GM18951 (cell line): ENCODE measurements at regions not wholly inside any gene's neighbourhood (a gene's known extent, or its start where the extent isn't known, plus 50 kb on each side); places are given as distances from the start of the nearest gene placed in this dataset.

Experiments used
- POLR2A ChIP-seq: IDR thresholded peaks from 4 replicates; pipeline ENCODE4 v1.6.1; 2011; ENCODE audit warnings: mild to moderate bottlenecking; ENCODE audit not compliant: insufficient read length, insufficient read depth; ENCODE audit errors: extremely low read depth
- in situ Hi-C: fragments of 300-500 bp; cut with MboI; formaldehyde crosslinking; loops from one replicate; pipeline ENCODE4 v1.12.0; 2022; ENCODE audit warnings: low sequenced_read_pairs, mixed read lengths, inconsistent platforms; ENCODE audit not compliant: unreplicated experiment

DNA sequence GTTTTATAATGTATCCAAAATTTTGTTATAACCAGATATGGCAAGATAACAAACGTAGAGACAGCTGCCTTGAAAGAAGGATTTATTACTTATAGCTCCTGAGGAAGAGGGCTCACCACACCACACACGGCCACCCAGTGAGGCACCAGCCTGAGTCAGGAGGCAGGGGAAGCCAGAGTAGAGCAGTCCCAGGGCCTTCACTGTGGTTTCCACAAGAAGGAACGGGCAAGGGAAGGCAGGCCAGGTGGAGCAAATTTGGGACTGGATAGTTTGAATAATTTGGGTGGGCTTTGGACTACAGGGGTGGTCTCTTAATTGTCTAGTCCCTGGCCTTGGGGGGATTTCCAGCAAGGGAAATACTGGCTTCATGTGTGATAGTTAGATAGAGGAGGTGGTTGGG, 72.5 kb downstream of the RRAGC start:
- in situ Hi-C loops = no loop called here
- TF ChIP-seq POLR2A = no peak

DNA sequence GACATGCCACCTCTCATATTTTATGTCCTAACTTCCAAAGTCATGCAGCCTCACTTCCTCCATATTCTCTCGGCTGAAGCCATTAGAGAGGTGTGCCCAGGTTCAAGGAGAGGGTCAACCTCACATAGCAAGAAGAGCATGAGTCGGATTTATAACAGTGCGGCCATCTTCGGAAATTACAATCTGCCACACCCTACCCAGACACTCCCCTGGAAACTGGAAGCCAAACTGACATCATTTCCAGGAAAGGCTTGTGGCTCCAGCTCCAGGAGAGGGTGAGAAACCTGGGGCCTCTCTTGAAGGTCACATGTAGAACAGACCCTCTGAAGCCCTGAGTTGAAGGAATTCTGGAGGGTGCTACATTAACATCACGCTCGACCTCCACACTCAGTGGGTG, 73.5 kb downstream of the RRAGC start:
- no peak for TF ChIP-seq POLR2A
- in situ Hi-C loops = no loop called here

DNA sequence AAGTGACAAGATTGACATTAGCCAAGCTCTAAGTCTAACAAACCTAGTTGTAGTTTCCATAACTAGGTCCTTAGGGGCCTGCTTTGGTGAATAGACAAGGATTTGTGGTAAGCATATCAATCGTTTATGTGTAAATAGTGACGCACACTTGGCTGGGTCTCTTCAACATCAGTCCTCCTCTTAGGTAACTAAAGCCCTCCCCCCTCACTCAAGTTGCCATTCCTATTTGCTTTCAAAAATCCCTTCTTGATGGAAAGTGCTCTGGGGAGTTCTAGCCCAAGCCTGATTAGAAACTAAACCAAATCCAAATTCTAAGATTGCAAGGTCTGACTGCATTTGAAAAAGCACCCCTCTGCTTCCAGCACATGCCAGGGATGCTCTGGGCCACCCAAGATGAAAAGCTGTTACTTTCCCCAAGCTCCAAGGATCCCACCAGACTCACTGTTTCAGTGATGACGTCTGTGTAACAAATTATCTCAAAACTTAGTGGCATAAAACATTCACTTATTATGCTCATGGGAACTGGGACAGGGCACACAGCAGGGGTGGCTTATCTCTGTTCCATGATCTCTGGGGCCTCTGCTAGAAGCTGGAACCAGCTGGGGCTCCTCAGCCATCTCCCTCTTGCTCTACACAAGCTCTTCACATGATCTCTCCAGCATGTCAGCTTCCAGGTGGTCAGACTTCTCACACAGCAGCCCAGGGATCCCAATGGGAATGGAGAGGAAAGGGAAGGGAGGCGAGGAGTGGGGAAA, 74.1 kb downstream of the RRAGC start:
- in situ Hi-C loops = no loop called here
- TF ChIP-seq POLR2A = no peak

DNA sequence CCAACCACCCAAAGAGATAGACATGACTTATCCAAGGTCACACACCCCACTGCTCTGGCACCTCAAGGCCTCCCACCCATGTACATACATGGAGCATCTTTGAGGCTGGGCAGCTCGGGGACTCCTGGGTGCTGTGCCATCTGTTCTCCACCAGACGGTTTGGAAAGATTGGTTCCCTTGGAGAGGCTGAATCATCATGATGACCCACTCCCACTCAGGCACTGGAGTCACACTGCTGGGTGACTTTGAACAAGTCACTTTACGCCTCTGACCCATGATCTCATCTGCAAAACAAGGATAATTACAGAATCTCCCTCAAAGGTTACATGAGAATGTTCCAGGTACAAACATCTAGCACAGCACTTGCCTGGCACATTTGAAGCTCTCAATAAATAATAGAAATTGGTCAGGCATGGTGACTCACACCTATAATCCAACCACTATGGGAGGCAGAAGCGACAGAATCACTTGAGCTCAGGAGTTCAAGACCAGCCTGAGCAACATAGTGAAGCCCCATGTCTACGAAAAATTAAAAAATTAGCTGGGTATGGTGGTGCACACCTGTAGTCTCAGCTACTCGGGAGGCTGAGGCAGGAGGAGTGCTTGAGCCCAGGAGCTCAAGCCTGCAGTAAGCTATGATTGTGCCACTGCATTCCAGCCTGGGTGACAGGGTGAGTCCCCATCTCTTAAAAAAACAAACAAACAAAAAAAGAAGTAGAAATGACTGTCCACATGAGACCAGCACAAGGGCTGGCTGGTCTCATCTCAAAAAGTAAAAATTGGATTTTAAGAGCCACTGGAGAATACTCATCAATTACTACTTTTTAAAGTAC, 74.9 kb downstream of the RRAGC start:
- in situ Hi-C loops = no loop called here
- no peak for TF ChIP-seq POLR2A

DNA sequence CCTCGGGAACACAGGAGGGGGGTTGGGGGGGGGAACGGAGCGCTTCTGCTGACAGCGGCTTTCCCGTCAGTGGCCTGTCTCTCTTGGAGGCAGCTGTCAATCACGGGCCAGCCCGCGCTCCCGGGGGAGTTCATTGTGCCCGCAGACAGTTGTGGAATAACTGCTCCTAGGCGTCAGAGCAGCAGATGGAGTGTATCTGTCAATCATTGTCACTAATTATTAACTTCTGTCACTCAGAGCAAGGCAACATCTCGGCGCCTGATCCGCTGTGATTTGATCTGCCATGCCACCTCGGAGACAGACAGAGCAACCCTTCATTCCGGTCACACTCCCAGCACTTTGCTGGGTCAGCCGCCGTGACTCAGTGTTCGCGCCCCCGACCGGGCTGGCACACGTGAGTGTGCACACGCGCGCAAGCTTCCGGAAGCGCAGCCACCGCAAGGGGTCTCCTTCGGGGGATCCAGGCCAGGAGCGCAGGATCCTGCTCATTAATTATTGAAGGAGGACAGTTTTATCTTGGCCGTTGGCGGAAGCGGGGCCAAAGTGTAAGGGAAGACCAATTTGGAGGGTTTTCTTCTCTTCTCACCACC, 75.8 kb downstream of the RRAGC start:
- TF ChIP-seq POLR2A = no peak

DNA sequence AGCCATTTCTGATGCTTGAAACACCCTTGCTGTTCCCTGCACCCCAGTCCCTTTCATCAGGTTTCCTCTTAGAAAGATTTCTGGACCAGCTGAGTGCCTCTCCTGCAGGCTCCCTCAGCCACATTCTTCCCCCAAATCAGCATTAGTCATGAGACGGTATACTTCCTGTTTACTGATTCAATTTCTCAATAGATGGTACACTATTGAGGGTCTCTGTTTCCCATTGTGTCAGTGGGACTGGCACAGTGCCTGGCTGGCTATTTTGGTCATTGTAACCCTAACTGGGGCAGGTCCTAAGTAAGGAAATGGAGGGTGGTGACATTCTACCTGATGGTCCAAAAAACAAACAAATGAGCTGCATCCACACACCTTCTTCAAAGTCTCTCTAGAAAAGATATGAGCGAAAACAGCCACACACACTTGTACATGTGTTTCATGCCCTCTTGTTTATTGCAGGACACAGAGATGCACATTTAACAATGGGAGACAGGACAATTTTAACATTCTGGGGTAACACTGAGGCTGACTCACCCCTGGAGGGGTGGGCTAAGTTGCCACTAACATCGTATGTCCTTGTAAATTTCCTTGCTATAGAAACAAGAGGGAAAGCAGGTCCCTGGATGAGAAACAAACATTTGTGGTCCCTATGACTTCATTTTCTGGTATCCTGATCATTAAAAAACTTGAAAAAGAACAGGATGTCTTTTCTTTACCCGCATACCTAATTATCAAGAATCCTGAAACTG, 77.5 kb downstream of the RRAGC start:
- in situ Hi-C loops = no loop called here
- TF ChIP-seq POLR2A = no peak

More for the DNA sequence above, 75.8 kb downstream of the RRAGC start:
- in situ Hi-C loops = no loop called here

DNA sequence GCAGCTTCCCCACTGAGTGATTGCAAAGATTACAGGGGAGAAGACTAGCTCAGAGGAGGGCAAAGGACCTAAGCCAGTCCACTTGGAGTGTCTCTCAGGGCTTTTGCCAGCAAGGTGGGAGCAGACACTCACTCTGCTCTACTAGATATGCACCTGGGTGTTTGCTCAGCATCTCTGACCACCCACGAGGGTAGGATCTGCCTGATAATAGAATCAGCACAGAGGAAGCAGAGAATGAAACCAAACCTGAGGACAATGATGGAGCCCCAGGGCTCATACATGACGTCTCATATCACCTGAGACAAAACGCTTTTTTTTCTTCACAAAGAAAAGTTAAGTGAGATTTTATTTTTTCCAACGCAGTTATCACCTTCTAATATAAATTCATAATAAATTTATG, 79.4 kb downstream of the RRAGC start:
- no peak for TF ChIP-seq POLR2A
- in situ Hi-C loops = no loop called here

DNA sequence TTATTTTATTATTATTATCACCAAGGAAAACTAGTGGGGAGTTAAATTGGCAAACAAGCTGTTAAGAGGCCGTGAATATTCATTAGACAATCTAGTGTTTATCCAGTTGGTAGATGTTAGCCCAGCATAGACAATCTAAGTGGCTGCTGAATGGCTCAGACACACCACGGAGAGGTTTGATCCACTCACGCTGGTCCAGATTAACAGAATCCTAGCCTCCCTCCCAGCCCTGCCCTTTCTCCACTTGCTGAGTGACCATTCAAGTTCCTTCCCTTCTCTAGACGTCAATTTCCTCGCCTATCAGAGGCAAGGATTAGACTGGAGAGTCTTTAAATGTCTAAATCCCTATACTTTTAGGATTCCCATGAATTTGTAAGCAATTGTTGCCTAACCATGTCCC, 80.1 kb downstream of the RRAGC start:
- no peak for TF ChIP-seq POLR2A
- in situ Hi-C loops = no loop called here

DNA sequence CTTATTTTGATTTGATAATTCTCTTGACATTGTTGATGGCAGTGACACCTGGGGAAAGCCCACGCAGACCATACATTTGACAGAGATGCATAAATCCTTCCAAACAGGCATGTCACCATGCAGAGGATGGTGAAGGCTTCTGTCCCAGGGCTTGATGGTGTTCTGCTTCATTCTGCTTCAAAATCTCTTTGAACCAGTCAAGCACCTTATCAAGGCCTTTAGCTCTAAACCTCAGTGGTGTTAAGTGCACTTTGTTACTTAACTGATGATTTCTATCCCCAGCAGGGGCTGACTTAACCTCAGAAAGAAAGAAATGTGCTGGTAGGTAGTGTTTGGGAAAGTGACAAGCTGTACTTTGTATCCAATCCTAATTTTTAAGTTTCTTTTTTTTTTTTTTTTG, 81.1 kb downstream of the RRAGC start:
- TF ChIP-seq POLR2A = no peak
- in situ Hi-C loops = no loop called here

DNA sequence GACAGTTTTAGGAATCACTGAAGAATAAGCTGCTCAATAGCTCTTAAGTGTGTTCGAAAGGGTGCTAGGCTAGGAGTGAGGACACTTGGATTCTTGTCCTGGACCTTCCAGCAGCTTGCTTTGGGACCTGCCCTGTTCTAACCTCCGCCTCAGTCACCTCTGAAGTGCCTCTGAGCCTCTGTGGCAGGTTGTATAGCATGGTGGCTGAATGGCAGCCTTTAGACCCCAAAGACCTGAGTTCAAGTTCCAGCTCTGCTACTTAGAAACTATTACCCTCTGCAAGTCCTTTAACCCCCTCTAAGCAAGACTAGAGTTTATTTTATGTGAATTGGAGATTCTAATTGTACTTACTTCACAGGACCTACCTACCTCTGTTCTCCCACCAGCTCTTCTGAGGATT, 81.5 kb downstream of the RRAGC start:
- no peak for TF ChIP-seq POLR2A
- in situ Hi-C loops = no loop called here

DNA sequence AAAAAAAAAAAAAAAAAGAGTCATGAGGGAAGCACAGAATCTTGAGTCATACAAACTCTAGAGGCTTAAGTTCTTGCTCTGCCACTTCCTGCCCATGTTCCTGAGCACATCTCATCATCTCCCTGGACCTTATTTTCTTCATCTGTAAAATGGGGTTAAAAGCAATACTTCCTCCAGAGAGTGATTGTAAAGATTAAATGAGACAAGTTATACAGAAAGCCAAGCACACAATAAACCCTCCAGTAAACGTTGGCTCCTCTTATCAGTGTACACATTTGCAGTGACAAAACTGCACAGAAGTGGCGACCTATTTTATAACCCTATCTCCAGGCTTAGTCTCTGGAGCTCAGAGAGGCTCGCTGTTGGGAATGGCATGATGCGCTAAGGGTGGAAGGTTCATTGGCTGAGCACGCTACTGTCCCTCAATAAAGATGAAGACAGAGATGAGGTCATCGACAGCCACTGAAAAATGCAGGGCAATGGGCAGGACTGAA, 82.1 kb downstream of the RRAGC start:
- in situ Hi-C loops = no loop called here
- no peak for TF ChIP-seq POLR2A

DNA sequence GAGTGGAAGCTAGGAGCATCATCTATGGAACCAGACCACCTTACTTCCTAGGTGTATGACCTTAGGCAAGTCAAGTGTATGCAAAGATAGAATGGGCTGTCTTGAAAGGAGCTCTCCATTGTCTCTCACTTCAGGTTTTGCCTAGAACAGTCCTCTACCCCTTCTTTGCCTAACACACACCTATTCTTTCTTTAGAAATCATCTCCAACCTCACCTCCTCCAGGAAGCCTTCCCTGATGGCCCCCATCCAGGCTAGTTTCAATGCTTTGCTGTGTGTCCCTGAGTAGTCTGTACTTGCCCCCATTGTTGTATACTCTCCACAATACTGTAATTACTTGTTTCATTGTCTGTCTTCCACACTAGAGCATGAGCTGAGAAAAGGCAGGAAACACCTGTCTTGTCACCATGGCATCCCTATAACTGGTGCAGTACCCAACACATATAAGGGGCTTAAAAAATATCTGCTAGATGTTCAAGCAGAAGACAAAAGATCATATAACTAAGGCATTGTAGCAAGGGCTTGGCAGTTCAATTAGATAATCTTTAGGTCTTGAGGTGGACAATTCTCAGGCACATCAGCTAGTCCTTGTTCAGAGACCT, 83.0 kb downstream of the RRAGC start:
- in situ Hi-C loops = no loop called here
- no peak for TF ChIP-seq POLR2A

DNA sequence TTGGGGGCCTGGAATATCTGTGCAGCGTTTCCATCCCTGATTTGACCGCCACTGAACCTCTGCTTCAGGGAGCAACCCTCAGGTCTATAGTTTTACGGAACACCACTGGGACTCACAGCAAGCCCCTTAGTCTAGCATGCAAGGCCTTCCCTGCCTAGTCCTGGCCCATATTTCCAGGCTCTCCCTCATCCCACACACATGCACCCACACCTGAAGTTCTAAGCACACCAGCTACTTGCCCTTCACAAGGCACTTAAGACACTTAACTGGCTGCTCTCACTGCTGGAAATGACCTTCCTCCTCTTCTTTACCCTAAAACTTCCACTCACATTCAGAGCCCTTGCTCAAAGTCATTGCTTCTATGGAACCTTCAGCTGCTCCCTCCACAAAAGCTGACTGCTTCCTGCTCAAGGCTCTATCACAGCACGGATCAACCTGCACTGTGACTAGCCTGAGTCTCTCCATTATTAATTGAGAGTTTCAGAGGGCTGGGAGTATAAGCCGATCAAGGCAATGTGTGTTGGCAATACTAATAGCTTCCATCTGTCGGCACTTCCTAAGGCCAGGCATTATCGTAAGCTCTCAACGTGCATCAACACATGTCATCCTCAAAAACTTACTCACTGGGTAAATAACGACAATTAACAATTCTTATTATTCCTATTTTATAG, 84.3 kb downstream of the RRAGC start:
- no peak for TF ChIP-seq POLR2A
- in situ Hi-C loops = no loop called here
